ENCODE measurements at regions not wholly inside any gene's neighbourhood (a gene's known extent, or its start where the extent isn't known, plus 50 kb on each side); places are given as distances from the start of the nearest gene placed in this dataset.
"Not testable (repeated sequence)": the region's sequence is repeated elsewhere in the genome, so short reads cannot be mapped to it uniquely, and the experiment has no call there.

DNA sequence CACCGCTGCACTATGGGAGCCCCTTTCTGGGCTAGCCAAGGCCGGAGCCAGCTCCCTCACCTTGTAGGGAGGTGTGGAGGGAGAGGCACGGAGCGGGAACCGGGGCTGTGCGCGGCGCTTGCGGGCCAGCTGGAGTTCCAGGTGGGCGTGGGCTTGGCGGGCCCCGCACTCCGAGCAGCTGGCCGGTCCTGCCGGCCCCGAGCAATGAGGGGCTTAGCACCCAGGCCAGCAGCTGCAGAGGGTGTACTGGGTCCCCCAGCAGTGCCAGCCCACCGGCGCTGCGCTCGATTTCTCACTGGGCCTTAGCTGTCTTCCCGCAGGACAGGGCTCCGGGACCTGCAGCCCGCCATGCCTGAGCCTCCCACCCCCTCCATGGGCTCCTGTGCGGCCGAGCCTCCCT is 53.3 kb upstream of the NID2 start:
- DNase-seq: not testable (repeated sequence)

GRCh38 chr14:52121441-52121840 is 52.6 kb upstream of the NID2 start:
- DNase-seq: no peak

DNA sequence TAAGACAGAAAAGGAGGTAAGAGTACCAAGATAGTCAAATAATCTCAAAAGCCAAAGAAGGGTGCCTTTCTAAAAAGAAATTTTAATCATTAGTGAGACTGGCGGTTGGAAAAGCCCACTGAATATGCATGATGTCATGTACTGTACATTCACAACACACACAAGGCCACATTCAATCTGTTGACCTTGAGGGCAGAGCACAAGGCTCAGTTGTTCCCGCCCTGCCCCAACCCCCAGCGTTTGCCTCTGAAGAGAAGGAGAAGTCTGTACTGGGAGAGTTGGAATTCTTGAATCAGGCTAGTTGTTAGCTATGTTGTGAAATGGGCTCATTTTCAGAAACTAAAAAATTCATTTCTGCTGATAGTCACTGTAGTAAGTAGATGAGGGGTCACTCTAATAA is 50.2 kb upstream of the NID2 start:
- no peak for DNase-seq
